HG02759 (cell line): ENCODE measurements at regions not wholly inside any gene's neighbourhood (a gene's known extent, or its start where the extent isn't known, plus 50 kb on each side); places are given as distances from the start of the nearest gene placed in this dataset.
"Not testable (repeated sequence)": the region's sequence is repeated elsewhere in the genome, so short reads cannot be mapped to it uniquely, and the experiment has no call there.

Source experiments
- ATAC-seq: cut with Tn5 transposase; IDR thresholded peaks from one replicate; pipeline ENCODE4 v1.9.1; 2021; ENCODE audit warnings: mild to moderate bottlenecking, moderate library complexity; ENCODE audit not compliant: unreplicated experiment

GRCh38 chr2:234251326-234252271 is 201.1 kb downstream of the SPP2 start:
- no peak for ATAC-seq

DNA sequence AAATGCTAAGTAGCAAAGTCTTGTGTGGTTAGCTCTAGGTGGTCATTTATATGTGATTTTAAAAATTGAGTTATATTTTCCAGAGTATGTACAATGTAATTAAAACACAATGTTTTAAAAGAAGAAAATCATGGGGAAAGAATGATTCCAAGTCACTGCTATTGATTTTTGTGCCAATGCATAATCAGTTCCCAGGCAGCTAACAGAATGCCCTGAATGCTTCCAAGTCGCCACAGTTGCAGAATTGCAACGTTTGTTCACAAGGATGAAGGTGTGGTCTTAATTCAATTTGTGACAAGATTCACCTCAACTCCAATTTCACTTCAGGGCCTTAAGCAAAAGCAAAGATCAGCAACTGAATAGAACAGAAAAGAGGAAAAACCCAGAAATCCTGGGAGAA is 200.4 kb downstream of the SPP2 start:
- no peak for ATAC-seq

DNA sequence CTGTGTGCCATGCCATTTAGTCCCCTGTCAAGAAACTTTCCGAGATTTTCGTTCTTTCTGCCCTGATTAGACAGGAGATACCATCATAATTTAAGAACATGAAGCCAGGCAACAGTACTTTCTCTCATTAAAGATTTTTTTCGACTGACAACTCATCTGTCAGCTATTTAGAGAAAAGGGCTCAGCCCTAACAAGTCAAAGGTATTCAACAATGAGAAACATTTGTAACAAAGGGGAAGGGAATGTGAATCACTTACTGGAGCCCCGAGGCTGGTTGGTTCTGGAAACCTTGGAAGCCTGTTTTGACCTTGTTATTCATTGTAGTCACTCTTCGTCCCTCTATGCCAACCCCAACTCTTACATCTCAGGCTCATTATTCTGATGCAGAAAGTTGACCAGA is 199.4 kb downstream of the SPP2 start:
- no peak for ATAC-seq

DNA sequence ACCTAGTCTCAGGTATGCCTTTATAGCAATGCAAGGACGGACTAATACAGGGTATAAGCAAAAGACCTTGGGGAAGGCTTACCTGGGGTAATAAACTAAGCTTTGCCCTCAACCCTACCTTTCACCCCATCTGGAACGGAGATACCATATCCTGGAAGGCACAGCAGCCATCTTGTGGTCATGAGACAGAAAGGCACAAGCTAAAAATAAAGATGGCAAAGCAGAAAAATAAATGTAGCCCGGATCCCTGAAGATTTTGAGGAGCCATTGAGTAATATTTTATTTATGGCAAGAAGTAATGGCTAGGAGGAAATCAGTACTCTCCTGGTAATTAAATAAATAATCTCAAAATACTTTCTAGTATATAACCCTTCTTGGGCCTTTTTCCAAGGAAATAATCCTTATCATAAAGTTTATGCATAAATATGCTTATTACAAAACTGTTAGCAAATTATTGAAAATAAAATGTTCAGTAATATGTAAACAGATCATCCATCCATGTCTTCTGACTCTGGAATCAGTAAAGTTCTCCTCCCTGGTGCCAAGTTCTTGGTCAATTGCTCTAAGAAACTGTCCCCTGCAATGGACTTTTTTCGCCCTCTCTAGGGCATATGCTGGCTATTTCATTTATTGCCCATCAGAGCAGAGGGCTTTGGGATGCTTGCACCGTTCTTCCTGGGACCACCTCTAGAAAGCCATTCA is 198.7 kb downstream of the SPP2 start:
- ATAC-seq: no peak

DNA sequence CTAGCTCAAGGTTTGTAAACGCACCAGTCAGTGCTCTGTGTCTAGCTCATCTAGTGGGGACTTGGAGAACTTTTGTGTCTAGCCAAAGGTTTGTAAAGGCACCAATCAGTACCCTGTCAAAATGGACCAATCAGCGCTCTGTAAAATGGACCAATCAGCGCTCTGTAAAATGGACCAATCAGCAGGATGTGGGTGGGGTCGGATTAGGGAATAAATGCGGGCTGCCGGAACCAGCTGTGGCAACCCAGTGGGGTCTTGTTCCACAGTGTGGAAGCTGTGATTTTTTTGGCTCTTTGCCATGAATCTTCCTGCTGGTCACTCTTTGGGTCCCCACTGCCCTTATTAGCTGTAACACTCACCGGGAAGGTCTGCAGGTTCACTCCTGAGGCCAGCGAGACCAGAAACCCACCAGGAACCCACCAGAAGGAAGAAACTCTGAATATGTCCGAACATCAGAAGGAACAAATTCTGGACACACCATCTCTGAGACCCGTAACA is 197.8 kb downstream of the SPP2 start:
- ATAC-seq: not testable (repeated sequence)

- no peak for ATAC-seq
Measured at GRCh38 chr2:234247453-234248180, 197.1 kb downstream of the SPP2 start.

DNA sequence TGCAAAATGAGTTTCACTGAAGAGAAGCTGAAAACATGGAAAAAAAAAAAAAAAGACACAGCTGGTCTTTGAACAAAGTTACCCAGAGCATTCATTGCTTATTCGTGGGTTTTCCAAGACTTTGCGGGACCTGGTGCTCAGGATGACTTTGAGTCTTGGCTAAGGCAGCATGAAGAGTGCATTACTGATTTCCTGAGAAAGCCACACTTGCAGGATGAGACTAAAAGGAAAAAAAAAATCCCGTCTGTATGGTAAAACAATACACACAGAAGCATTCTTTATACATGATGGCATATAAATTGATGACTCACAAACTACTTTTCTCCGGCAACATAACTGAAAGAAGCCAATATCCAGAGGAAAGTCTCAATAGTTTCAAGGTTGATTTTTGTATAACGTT is 195.4 kb downstream of the SPP2 start:
- no peak for ATAC-seq

GRCh38 chr2:234243871-234244565 is 193.5 kb downstream of the SPP2 start:
- ATAC-seq: no peak

DNA sequence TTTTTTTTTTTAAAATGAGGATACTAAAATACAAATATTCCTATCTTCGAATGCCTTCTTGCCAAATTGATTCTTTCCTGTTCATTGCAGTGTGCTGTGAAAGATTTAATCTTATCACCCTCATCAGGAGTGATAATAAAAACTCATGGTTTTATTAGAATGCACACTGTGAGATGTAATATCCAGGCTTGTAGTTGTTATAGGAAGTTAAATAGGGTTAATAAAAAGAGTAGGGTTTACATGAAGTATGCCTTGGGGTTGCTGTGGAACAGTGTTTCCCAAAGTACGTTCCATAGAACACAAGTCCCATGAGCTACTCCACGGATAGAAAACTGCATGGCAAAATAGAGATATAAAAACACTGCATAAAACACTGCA is 191.9 kb downstream of the SPP2 start:
- ATAC-seq: no peak

- ATAC-seq: no peak
Measured at GRCh38 chr2:234241656-234242458, 191.4 kb downstream of the SPP2 start.

DNA sequence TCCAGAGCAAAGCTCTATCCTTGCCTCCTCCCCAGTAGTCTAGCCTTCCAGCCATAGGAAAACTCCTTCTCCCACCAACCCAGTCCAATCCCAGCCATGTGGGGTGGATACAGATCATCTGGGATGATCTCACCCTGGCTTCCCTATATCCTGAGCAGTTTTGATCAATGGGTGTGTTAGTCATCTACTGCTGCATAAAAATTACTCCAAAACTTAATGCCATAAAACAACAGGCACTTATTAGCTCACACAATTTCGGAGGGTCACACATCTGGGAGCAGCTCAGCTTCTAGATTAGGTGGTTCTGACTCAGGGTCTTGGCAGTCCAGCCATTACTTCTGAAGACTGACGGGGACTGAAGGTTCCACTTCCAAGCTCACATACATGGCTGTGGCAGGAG is 190.4 kb downstream of the SPP2 start:
- ATAC-seq: no peak

DNA sequence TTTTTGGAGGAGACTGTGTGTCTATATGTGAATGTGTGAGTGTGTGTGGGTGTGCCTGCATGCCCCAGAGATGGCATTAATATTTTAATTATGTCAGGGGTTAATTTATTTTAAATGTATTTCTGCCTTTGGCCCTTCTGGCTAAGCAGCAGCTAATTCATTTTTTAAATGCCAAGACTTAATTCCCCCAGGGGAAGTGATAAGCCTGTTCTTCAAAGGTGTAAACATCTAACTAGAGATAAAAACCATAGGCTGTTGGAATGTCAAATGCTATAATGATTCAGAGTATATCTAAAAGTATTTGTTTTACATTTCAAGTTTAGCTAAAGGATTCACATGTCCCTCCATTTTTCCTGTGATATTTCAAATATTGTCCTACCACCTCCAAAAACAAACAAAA is 184.7 kb downstream of the SPP2 start:
- ATAC-seq: no peak

- no peak for ATAC-seq
Measured at GRCh38 chr2:234231460-234231859, 181.0 kb downstream of the SPP2 start.

DNA sequence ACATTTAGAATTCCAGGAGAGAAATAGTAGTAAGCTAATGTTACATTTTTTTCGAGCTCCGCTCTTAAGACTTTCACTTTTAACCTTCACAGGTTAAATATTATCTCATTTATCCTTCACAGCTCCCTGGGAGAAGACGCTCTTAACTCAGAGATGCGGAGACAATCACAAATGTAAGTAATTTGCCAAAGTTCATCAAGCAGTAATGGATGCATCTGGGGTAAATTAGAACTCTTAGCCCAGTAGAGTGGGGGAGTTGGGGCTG is 168.5 kb downstream of the SPP2 start:
- no peak for ATAC-seq

DNA sequence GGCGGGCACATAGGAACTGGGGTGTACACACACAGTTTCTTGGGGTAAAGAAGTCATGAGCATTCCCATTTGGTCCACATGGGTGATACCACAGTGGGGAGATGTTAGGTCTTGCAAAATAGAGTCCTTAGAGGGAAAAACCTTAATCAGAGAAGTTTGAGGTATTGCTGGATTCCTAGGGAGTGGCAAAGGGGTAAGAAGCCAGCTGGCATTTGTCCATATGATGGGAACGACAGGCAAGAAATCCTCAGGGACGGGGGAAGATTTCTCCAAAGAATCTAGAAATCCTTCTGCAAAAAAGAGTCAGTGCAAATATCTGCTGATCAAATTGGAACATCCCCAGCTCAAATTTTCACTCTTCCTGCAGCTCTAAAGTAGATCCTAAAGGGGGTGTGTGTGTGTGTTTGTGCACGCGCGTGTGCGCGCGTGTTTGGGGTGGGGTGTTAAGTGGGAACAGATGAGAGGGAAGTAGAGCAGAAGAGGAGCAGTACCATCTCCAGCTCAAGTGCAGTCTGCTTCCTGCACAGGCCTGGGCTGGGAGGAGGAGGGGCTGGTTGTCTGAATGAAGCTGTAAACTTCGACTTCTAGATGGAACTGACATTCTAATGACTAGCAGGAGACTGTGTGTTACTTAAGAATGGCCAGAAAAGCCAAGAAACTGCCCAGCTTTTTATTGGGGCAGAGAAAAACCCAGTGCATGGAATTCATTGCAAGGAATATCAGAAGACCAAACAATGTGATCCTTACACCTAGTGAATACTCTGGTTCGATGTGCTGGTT is 168.0 kb downstream of the SPP2 start:
- no peak for ATAC-seq

GRCh38 chr2:234212534-234212933 is 162.0 kb downstream of the SPP2 start:
- no peak for ATAC-seq

DNA sequence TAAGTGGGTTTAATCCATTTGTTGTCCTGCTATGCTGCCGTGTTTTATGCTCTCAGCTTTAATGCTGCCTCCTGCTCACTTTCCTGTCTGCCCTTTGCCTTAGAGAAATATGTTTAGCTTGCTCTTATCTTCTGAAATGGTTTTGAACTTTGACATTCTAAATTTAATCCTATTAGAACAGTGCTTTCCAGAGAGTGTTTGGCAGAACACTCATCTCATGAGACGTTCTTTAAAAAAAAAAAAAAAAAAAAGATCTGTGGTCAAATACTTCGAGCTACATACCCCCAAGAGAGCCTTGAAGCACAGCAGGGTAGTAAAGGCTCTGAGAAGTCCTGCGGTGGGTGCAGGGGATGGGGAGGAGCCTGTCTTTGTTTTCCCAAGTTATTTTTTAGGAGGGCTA is 161.3 kb downstream of the SPP2 start:
- ATAC-seq: no peak

- no peak for ATAC-seq
Measured at GRCh38 chr2:234206738-234207137, 156.2 kb downstream of the SPP2 start.

GRCh38 chr2:234204480-234204879 is 154.0 kb downstream of the SPP2 start:
- ATAC-seq: no peak
